Stomach smooth muscle (tissue), 2 donors: ENCODE measurements at regions not wholly inside any gene's neighbourhood (a gene's known extent, or its start where the extent isn't known, plus 50 kb on each side); places are given as distances from the start of the nearest gene placed in this dataset.
"Not testable (repeated sequence)": the region's sequence is repeated elsewhere in the genome, so short reads cannot be mapped to it uniquely, and the experiment has no call there.

Experiments used
- H3K27ac ChIP-seq: one replicate; pipeline ENCODE4 v1.7.0; 2013; ENCODE audit warnings: mild to moderate bottlenecking, low read length, inconsistent platforms
- H3K27me3 ChIP-seq, 2 donors: one replicate each; pipeline ENCODE4 v1.7.0; 2013; ENCODE audit warnings: low read length in 2 of 2; ENCODE audit not compliant: insufficient read depth in 2 of 2, control insufficient read depth in 1 of 2
- H3K36me3 ChIP-seq, 2 donors: one replicate each; pipeline ENCODE4 v1.7.0; 2013; ENCODE audit warnings: low read length in 2 of 2; ENCODE audit not compliant: control insufficient read depth in 2 of 2, insufficient read depth in 2 of 2
- H3K4me1 ChIP-seq: one replicate; pipeline ENCODE4 v1.7.0; 2013; ENCODE audit warnings: low read length; ENCODE audit not compliant: control insufficient read depth, insufficient read depth
- H3K4me3 ChIP-seq, 2 donors: one replicate each; pipeline ENCODE4 v1.7.0; 2013; ENCODE audit warnings: low read length in 2 of 2
- H3K9ac ChIP-seq, 2 donors: one replicate each; pipeline ENCODE4 v1.7.0; 2013; ENCODE audit warnings: low read length in 2 of 2, mild to moderate bottlenecking in 1 of 2
- H3K9me3 ChIP-seq, 2 donors: one replicate each; pipeline ENCODE4 v1.7.0; 2013; ENCODE audit warnings: low read length in 2 of 2; ENCODE audit not compliant: control insufficient read depth in 2 of 2
- donor health status: healthy.
- donor health status: Pancreatic carcinoma.

GRCh38 chr12:30304528-30304927, 391.1 kb downstream of the IPO8 start:
- H3K4me1 ChIP-seq, result no peaks in the 10 kb centered on the region
- H3K9ac ChIP-seq, result no peak overlapping the region
- H3K27me3 ChIP-seq, result no peaks in the 10 kb centered on the region
- no peaks in the 10 kb centered on the region for H3K36me3 ChIP-seq
- no peak overlapping the region for H3K4me3 ChIP-seq
- no peaks in the 10 kb centered on the region for H3K9me3 ChIP-seq
- H3K27ac ChIP-seq, result no peak overlapping the region

- Histone ChIP-seq H3K9ac (no peak overlapping the region), H3K36me3 (no peaks in the 10 kb centered on the region), H3K4me1 (no peaks in the 10 kb centered on the region), H3K4me3 (no peak overlapping the region), H3K9me3 (no peaks in the 10 kb centered on the region), H3K27me3 (no peaks in the 10 kb centered on the region), H3K27ac (no peak overlapping the region)
Observed at GRCh38 chr12:30301291-30301690, 394.4 kb downstream of the IPO8 start.

GRCh38 chr12:30296486-30296885, 399.2 kb downstream of the IPO8 start:
- no peak overlapping the region for H3K4me3 ChIP-seq
- no peak overlapping the region for H3K27ac ChIP-seq
- H3K9ac ChIP-seq, result no peak overlapping the region
- H3K36me3 ChIP-seq, result no peaks in the 10 kb centered on the region
- H3K4me1 ChIP-seq, result no peaks in the 10 kb centered on the region
- no peaks in the 10 kb centered on the region for H3K27me3 ChIP-seq
- no peaks in the 10 kb centered on the region for H3K9me3 ChIP-seq

GRCh38 chr12:30286345-30286926, 409.2 kb downstream of the IPO8 start:
- H3K4me3 ChIP-seq, result no peak overlapping the region
- no peaks in the 10 kb centered on the region for H3K9me3 ChIP-seq
- H3K4me1 ChIP-seq, result no peaks in the 10 kb centered on the region
- no peaks in the 10 kb centered on the region for H3K36me3 ChIP-seq
- no peaks in the 10 kb centered on the region for H3K27me3 ChIP-seq
- no peak overlapping the region for H3K27ac ChIP-seq
- no peak overlapping the region for H3K9ac ChIP-seq

GRCh38 chr12:30278401-30278800, 417.3 kb downstream of the IPO8 start:
- H3K27me3 ChIP-seq, result no peaks in the 10 kb centered on the region
- H3K9me3 ChIP-seq, result no peaks in the 10 kb centered on the region
- H3K4me1 ChIP-seq, result no peaks in the 10 kb centered on the region
- no peak overlapping the region for H3K4me3 ChIP-seq
- no peak overlapping the region for H3K9ac ChIP-seq
- no peaks in the 10 kb centered on the region for H3K36me3 ChIP-seq
- H3K27ac ChIP-seq, result no peak overlapping the region

- H3K27me3 ChIP-seq, H3K4me1 ChIP-seq, H3K9me3 ChIP-seq, H3K4me3 ChIP-seq, H3K9ac ChIP-seq, H3K36me3 ChIP-seq, H3K27ac ChIP-seq: not testable (repeated sequence)
Observed at GRCh38 chr12:30272515-30272914, 423.2 kb downstream of the IPO8 start.

GRCh38 chr12:30269496-30269895, 426.2 kb downstream of the IPO8 start:
- H3K4me3 ChIP-seq, result no peak overlapping the region
- no peaks in the 10 kb centered on the region for H3K27me3 ChIP-seq
- no peaks in the 10 kb centered on the region for H3K4me1 ChIP-seq
- H3K27ac ChIP-seq, result no peak overlapping the region
- no peaks in the 10 kb centered on the region for H3K9me3 ChIP-seq
- H3K36me3 ChIP-seq, result no peaks in the 10 kb centered on the region
- H3K9ac ChIP-seq, result no peak overlapping the region

GRCh38 chr12:30268041-30268440, 427.6 kb downstream of the IPO8 start:
- H3K9me3 ChIP-seq, result no peaks in the 10 kb centered on the region
- H3K4me1 ChIP-seq, result no peaks in the 10 kb centered on the region
- H3K9ac ChIP-seq, result no peak overlapping the region
- no peak overlapping the region for H3K4me3 ChIP-seq
- H3K27me3 ChIP-seq, result no peaks in the 10 kb centered on the region
- H3K27ac ChIP-seq, result no peak overlapping the region
- H3K36me3 ChIP-seq, result no peaks in the 10 kb centered on the region

GRCh38 chr12:30263434-30263833, 432.2 kb downstream of the IPO8 start:
- H3K36me3 ChIP-seq, result no peaks in the 10 kb centered on the region
- H3K27ac ChIP-seq, result no peak overlapping the region
- no peaks in the 10 kb centered on the region for H3K4me1 ChIP-seq
- no peaks in the 10 kb centered on the region for H3K27me3 ChIP-seq
- H3K4me3 ChIP-seq, result no peak overlapping the region
- H3K9me3 ChIP-seq, result no peaks in the 10 kb centered on the region
- no peak overlapping the region for H3K9ac ChIP-seq

GRCh38 chr12:30257618-30258017, 438.1 kb downstream of the IPO8 start:
- Histone ChIP-seq H3K36me3 (no peaks in the 10 kb centered on the region), H3K27me3 (no peaks in the 10 kb centered on the region), H3K27ac (no peak overlapping the region), H3K4me3 (no peak overlapping the region), H3K9ac (no peak overlapping the region), H3K4me1 (no peaks in the 10 kb centered on the region), H3K9me3 (peaks cover 0 to 3% of the 10 kb centered on the region in 2 donors)

GRCh38 chr12:30251546-30251945, 444.1 kb downstream of the IPO8 start:
- Histone ChIP-seq H3K9ac (no peak overlapping the region), H3K27me3 (no peaks in the 10 kb centered on the region), H3K36me3 (no peaks in the 10 kb centered on the region), H3K9me3 (no peaks in the 10 kb centered on the region), H3K27ac (no peak overlapping the region), H3K4me1 (no peaks in the 10 kb centered on the region), H3K4me3 (no peak overlapping the region)
